Sigmoid colon (tissue), 6 donors: ENCODE measurements at regions not wholly inside any gene's neighbourhood (a gene's known extent, or its start where the extent isn't known, plus 50 kb on each side); places are given as distances from the start of the nearest gene placed in this dataset.

Experiments
- DNase-seq: peaks from one replicate; pipeline ENCODE4 v3.0.0-alpha.2; 2019
- H3K27ac ChIP-seq, 4 donors: fragments of 200-600 bp; sonication (generic); one replicate each; pipeline ENCODE4 v1.5.1; 2016 to 2019; ENCODE audit warnings: mild to moderate bottlenecking in 1 of 4
- H3K27me3 ChIP-seq, 3 donors: fragments of 200-600 bp; sonication (generic); one replicate each; pipeline ENCODE4 v1.5.1; 2019; ENCODE audit warnings: mild to moderate bottlenecking in 1 of 3
- H3K36me3 ChIP-seq, 4 donors: fragments of 200-600 bp; sonication (generic); one replicate each; pipeline ENCODE4 v1.5.1; 2016 to 2019
- H3K4me1 ChIP-seq, 4 donors: fragments of 200-600 bp; sonication (generic); one replicate each; pipeline ENCODE4 v1.5.1; 2017 to 2019
- H3K4me3 ChIP-seq, 4 donors: fragments of 200-600 bp; sonication (generic); one replicate each; pipeline ENCODE4 v1.5.1; 2017 to 2019; ENCODE audit warnings: mild to moderate bottlenecking in 2 of 4, moderate library complexity in 1 of 4
- H3K9me3 ChIP-seq, 4 donors: fragments of 200-600 bp in 3 of 4; sonication (generic) in 3 of 4; one replicate each; pipeline versions ENCODE4 v1.5.1 to v1.6.1; 2013 to 2019
- EP300 ChIP-seq, 4 donors: sonication (generic); formaldehyde crosslinking; IDR thresholded peaks; one replicate each; pipeline ENCODE4 v1.6.1; 2017; ENCODE audit warnings: antibody characterized with exemption in 4 of 4
- POLR2A ChIP-seq, 2 donors: fragments of 450-650 bp; IDR thresholded peaks; one replicate each; pipeline ENCODE4 v1.6.1; 2016; ENCODE audit warnings: antibody characterized with exemption in 2 of 2, mild to moderate bottlenecking in 2 of 2, moderate library complexity in 2 of 2
- POLR2AphosphoS5 ChIP-seq, 4 donors: sonication (generic); formaldehyde crosslinking; IDR thresholded peaks; one replicate each; pipeline ENCODE4 v1.6.1; 2017; ENCODE audit warnings: antibody characterized with exemption in 4 of 4
- WGBS, 2 donors: extraction: QIAGEN DNeasy Blood & Tissue Kit; methylation state at CpG; one replicate each; pipeline ENCODE4 v1.1.7; 2013; 5-methylcytosine and 5-hydroxymethylcytosine counted together
- intact Hi-C: fragments of 100-400 bp; cut with DNase I; formaldehyde crosslinking; loops from one replicate; pipeline ENCODE4 v1.15.1; 2023
- TF ChIP-seq, protein P1 (sequence below), 4 experiments: fragments of 450-650 bp in 3 of 4; fragments of 200-600 bp in 1 of 4; IDR thresholded peaks; one replicate each; pipeline ENCODE4 v1.5.1; 2016 to 2019; ENCODE audit warnings: antibody characterized with exemption in 4 of 4, mild to moderate bottlenecking in 3 of 4, moderate library complexity in 2 of 4
- donor health status: healthy with polysubstance abuse.
- donor health status: healthy.

DNA sequence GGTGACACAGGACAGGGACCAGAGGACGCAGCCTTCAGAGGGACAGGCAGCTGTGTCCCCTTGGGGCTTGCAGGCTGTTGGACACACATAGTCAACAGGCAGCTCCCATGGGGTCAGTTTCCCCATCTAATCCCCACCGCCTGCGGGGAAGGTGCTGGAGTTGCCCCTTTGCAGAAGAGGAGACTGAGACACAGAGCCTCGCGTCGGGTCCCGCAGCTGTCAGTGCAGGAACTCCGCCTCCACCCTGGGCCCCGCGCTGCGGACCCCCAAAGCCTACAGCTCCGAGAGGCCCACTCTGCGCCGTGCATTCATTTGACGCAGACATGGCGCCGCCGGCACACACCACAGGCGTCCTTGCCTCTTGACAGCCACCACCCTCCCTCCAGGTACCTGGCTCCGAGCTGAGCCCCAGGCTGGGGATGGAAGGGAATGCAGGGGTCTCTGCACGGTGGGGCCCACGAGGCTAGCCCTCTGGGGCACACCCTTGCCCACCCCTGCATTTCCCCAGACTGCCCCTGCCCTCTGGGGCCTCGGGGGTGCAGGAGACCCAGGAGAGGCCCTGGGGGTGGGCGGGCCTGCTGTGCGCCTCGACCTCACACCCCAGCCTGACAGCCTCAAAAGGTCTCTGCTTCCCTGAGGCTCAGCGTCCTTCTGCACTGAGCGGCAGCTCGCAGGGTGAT is 88.5 kb upstream of the ACTRT2 start:
- Histone ChIP-seq H3K9me3 (no peaks in the 10 kb centered on the region), H3K4me1 (no peaks in the 10 kb centered on the region), H3K27me3 (peaks cover 0 to 74% (median 23%) of the 10 kb centered on the region in 3 donors), H3K36me3 (no peaks in the 10 kb centered on the region), H3K4me3 (no peak overlapping the region), H3K27ac (no peak overlapping the region)
- DNase-seq: no peak
- TF ChIP-seq, protein P1, sequence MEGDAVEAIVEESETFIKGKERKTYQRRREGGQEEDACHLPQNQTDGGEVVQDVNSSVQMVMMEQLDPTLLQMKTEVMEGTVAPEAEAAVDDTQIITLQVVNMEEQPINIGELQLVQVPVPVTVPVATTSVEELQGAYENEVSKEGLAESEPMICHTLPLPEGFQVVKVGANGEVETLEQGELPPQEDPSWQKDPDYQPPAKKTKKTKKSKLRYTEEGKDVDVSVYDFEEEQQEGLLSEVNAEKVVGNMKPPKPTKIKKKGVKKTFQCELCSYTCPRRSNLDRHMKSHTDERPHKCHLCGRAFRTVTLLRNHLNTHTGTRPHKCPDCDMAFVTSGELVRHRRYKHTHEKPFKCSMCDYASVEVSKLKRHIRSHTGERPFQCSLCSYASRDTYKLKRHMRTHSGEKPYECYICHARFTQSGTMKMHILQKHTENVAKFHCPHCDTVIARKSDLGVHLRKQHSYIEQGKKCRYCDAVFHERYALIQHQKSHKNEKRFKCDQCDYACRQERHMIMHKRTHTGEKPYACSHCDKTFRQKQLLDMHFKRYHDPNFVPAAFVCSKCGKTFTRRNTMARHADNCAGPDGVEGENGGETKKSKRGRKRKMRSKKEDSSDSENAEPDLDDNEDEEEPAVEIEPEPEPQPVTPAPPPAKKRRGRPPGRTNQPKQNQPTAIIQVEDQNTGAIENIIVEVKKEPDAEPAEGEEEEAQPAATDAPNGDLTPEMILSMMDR (IDR thresholded peaks at IDR 0.05): no peak
- TF ChIP-seq POLR2AphosphoS5 (IDR thresholded peaks at IDR 0.05): no peak
- no peak for TF ChIP-seq EP300 (IDR thresholded peaks at IDR 0.05)
- TF ChIP-seq POLR2A (IDR thresholded peaks at IDR 0.05): no peak
- intact Hi-C loops: no loop called here
- 78 to 84% methylated on average over 29 of the region's 29 CpGs for WGBS, 2 donors

DNA sequence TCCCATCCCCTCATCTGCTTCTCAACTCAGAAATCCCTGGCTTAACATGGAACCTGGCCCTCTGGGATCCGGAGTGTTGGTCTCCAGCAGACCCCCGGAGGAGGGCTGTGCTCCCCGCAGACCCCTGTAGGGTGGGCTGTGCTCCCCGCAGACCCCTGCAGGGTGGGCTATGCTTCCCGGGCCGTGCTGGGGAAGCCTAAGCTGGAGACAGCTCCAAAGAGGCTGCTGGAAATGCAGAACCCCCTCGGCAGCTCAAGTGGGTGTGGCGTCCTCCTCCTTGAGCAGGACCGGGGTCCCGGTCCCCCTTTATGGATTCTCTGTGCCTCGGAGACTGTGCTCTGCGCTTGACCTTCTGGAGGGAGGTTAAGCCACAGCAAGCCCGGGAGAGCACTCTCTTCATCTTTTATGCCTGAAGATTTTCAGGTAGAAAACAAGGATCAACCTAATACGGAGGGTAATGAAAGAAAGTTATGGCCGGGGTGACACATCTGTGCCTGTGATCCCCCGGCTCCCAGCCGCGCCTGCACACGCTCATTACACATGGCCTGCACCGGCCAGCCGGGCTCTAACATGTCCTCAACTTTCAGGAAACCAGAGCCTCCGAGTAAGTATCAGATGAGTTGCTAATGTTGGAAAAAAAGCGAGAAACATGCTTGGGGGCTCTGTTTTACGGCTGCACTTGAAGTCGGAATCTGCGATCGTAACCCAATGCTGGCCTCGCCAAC is 87.7 kb upstream of the ACTRT2 start:
- no peak for TF ChIP-seq POLR2AphosphoS5 (IDR thresholded peaks at IDR 0.05)
- TF ChIP-seq EP300 (IDR thresholded peaks at IDR 0.05): no peak
- TF ChIP-seq, protein P1 (IDR thresholded peaks at IDR 0.05): no peak
- TF ChIP-seq POLR2A (IDR thresholded peaks at IDR 0.05): no peak
- H3K4me1 ChIP-seq: no peaks in the 10 kb centered on the region
- no peak overlapping the region for H3K4me3 ChIP-seq
- no peak overlapping the region for H3K27ac ChIP-seq
- WGBS, 2 donors: 73 to 79% methylated on average over 28 of the region's 28 CpGs
- no peaks in the 10 kb centered on the region for H3K36me3 ChIP-seq
- H3K9me3 ChIP-seq: no peaks in the 10 kb centered on the region
- peaks cover 0 to 66% (median 23%) of the 10 kb centered on the region in 3 donors for H3K27me3 ChIP-seq
- intact Hi-C loops: no loop called here
- DNase-seq: no peak

DNA sequence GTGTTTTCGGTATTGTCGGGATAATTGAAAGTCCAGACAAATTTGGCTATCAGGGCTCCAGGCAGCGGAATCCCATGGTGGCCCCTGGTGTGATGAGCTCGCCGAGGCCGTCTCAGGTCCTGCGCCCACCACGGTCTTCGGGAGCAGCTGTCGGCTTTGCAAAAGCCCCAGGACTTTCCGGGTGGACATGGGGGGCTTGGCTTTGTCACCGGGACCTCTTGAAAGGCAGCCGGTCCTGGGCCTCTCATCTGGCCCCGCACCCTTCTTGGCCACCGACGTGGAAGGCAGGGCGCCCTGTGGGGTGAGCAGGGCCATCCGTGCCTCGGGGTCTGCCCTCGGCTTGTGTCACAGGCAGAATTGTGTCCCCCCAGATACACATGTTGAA is 87.1 kb upstream of the ACTRT2 start:
- peaks cover 0 to 61% (median 23%) of the 10 kb centered on the region in 3 donors for H3K27me3 ChIP-seq
- WGBS, 2 donors: 93% methylated on average over 20 of the region's 20 CpGs

DNA sequence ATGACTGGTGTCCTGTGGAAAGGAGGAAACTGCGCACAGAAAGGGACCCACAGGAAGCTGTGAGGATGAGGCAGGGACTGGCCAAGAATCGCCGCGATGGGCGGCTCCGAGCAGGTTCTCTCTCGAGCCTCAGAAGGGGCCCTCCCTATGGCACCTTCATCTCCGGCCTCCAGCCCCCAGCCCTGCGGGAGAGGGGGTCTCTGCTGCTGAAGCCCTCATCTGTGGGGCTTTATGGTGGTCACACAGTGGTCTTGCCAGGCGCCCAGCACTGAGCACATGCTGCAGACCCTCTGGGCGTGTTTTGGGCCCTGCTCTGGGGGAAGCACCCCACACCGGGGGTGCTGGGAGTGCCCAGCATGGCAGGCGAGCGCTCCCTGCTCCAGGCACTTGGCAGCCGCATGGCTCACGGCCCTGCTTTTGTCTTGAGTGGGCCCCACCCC is 86.6 kb upstream of the ACTRT2 start:
- intact Hi-C loops: no loop called here
- H3K27ac ChIP-seq: no peak overlapping the region
- no peaks in the 10 kb centered on the region for H3K4me1 ChIP-seq
- 81 to 92% methylated on average over 16 of the region's 16 CpGs for WGBS, 2 donors
- H3K27me3 ChIP-seq: peaks cover 0 to 56% (median 23%) of the 10 kb centered on the region in 3 donors
- H3K4me3 ChIP-seq: no peak overlapping the region
- H3K36me3 ChIP-seq: no peaks in the 10 kb centered on the region
- TF ChIP-seq EP300 (IDR thresholded peaks at IDR 0.05) (no peak), POLR2A (IDR thresholded peaks at IDR 0.05) (no peak), POLR2AphosphoS5 (IDR thresholded peaks at IDR 0.05) (no peak)
- TF ChIP-seq, protein P1 (IDR thresholded peaks at IDR 0.05): no peak
- no peaks in the 10 kb centered on the region for H3K9me3 ChIP-seq
- no peak for DNase-seq

More for the DNA sequence above, 87.1 kb upstream of the ACTRT2 start:
- no peak for DNase-seq
- no peaks in the 10 kb centered on the region for H3K36me3 ChIP-seq
- H3K9me3 ChIP-seq: no peaks in the 10 kb centered on the region
- intact Hi-C loops: no loop called here
- H3K4me1 ChIP-seq: no peaks in the 10 kb centered on the region
- H3K27ac ChIP-seq: no peak overlapping the region
- H3K4me3 ChIP-seq: no peak overlapping the region
- no peak for TF ChIP-seq POLR2A (IDR thresholded peaks at IDR 0.05)
- TF ChIP-seq EP300 (IDR thresholded peaks at IDR 0.05): no peak
- no peak for TF ChIP-seq POLR2AphosphoS5 (IDR thresholded peaks at IDR 0.05)
- TF ChIP-seq, protein P1 (IDR thresholded peaks at IDR 0.05): no peak
